ENCODE measurements at regions not wholly inside any gene's neighbourhood (a gene's known extent, or its start where the extent isn't known, plus 50 kb on each side); places are given as distances from the start of the nearest gene placed in this dataset.

DNA sequence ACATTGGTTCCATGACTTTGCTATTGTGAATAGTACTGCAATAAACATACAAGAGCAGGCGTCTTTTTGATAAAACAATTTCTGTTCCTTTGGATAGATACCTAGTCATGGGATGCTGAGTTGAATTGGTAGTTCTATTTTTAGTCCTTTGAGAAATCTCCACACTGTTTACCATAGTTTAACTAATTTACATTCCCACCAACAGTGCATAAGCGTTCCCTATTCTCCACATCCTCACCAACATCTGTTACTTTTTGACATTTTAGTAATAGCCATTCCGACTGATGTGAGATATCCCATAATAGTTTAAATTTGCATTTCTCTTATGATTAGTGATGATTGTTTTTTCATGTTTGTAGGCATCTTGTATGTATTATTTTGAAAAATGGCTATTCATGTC lies 707.0 kb downstream of the SORCS1 start:
- TF ChIP-seq, protein P1, sequence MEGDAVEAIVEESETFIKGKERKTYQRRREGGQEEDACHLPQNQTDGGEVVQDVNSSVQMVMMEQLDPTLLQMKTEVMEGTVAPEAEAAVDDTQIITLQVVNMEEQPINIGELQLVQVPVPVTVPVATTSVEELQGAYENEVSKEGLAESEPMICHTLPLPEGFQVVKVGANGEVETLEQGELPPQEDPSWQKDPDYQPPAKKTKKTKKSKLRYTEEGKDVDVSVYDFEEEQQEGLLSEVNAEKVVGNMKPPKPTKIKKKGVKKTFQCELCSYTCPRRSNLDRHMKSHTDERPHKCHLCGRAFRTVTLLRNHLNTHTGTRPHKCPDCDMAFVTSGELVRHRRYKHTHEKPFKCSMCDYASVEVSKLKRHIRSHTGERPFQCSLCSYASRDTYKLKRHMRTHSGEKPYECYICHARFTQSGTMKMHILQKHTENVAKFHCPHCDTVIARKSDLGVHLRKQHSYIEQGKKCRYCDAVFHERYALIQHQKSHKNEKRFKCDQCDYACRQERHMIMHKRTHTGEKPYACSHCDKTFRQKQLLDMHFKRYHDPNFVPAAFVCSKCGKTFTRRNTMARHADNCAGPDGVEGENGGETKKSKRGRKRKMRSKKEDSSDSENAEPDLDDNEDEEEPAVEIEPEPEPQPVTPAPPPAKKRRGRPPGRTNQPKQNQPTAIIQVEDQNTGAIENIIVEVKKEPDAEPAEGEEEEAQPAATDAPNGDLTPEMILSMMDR (IDR thresholded peaks at IDR 0.05): no peak
- TF ChIP-seq POLR2A (IDR thresholded peaks at IDR 0.05): no peak

Data from uterus (tissue), 2 donors.